Esophagus (tissue), 2 donors: ENCODE measurements at regions not wholly inside any gene's neighbourhood (a gene's known extent, or its start where the extent isn't known, plus 50 kb on each side); places are given as distances from the start of the nearest gene placed in this dataset.
"Not testable (repeated sequence)": the region's sequence is repeated elsewhere in the genome, so short reads cannot be mapped to it uniquely, and the experiment has no call there.

Experiments
- H3K27ac ChIP-seq, 2 donors: one replicate each; pipeline ENCODE4 v1.5.1; 2013; ENCODE audit warnings: low read depth in 2 of 2, mild to moderate bottlenecking in 2 of 2, inconsistent platforms in 1 of 2, low read length in 1 of 2, moderate library complexity in 1 of 2
- H3K27me3 ChIP-seq, 2 donors: one replicate each; pipeline ENCODE4 v1.6.1; 2013; ENCODE audit warnings: low read length in 2 of 2, control low read depth in 1 of 2, mild to moderate bottlenecking in 1 of 2; ENCODE audit not compliant: insufficient read depth in 2 of 2, control insufficient read depth in 1 of 2
- H3K36me3 ChIP-seq, 2 donors: one replicate each; pipeline ENCODE4 v1.6.1; 2013; ENCODE audit warnings: low read length in 1 of 2; ENCODE audit not compliant: control insufficient read depth in 2 of 2, insufficient read depth in 2 of 2
- H3K4me1 ChIP-seq, 2 donors: one replicate each; pipeline ENCODE4 v1.6.1; 2013; ENCODE audit warnings: low read length in 1 of 2; ENCODE audit not compliant: control insufficient read depth in 2 of 2, insufficient read depth in 2 of 2
- H3K4me3 ChIP-seq, 2 donors: one replicate each; pipeline ENCODE4 v1.5.1; 2013; ENCODE audit warnings: low read length in 2 of 2, mild to moderate bottlenecking in 2 of 2, low read depth in 1 of 2, moderate library complexity in 1 of 2
- H3K9me3 ChIP-seq, 2 donors: one replicate each; pipeline ENCODE4 v1.6.1; 2013; ENCODE audit warnings: mild to moderate bottlenecking in 2 of 2, low read depth in 1 of 2, low read length in 1 of 2, moderate library complexity in 1 of 2; ENCODE audit not compliant: control insufficient read depth in 2 of 2, insufficient read depth in 1 of 2
- WGBS, 2 donors: extraction: QIAGEN DNeasy Blood & Tissue Kit; methylation state at CpG; one replicate each; pipeline ENCODE4 v1.1.7; 2013; 5-methylcytosine and 5-hydroxymethylcytosine counted together
- donor health status: healthy with polysubstance abuse.
- donor health status: Bipolar disorder and iron deficiency.

DNA sequence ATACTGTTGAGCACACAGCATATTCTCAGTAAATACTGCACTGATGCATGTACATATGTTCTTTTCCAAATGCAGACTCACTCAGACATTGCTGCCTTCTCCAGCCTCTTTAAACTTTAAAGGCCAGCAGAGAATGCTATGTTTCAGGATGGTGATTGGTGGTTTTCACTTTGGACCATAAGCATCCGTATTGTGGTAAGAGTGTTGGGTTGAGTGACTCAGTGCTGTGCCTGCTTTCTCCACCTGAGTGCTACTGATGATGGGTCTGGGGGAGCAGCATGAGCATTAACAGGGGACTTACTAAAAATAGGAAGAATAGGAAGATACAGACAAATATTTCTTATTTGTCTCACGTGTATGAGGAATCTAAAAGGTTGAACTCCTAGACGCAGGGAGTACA is 56.3 kb upstream of the ZNF92 start:
- no peaks in the 10 kb centered on the region for H3K9me3 ChIP-seq
- H3K4me3 ChIP-seq: no peak overlapping the region
- H3K4me1 ChIP-seq: no peaks in the 10 kb centered on the region
- no peaks in the 10 kb centered on the region for H3K36me3 ChIP-seq
- 90 to 94% methylated on average over 3 of the region's 3 CpGs for WGBS, 2 donors
- no peaks in the 10 kb centered on the region for H3K27me3 ChIP-seq
- no peak overlapping the region for H3K27ac ChIP-seq

DNA sequence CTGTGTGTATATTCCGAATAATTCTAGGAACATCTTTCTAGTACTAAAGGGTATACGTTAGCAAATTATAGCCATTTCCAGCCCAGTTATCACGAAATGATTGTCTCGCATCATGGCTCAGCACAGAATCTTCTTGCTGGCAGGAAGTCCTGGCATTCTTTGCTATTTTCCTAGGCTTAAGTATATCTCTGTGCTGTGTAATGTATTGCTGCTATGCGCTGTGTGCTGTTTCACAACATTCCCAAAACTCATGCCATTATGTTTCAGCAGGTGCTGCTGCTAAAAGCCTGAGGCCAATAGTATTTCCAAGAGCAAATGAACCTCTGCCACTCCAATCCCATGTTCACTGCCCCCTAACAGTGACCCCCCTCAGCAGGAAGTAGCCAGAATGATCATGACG is 62.9 kb upstream of the ZNF92 start:
- H3K9me3 ChIP-seq: no peaks in the 10 kb centered on the region
- H3K36me3 ChIP-seq: no peaks in the 10 kb centered on the region
- 85 to 88% methylated on average over 6 of the region's 6 CpGs for WGBS, 2 donors
- no peak overlapping the region for H3K27ac ChIP-seq
- peaks cover 0 to 3% of the 10 kb centered on the region in 2 donors for H3K27me3 ChIP-seq
- H3K4me3 ChIP-seq: no peak overlapping the region
- no peaks in the 10 kb centered on the region for H3K4me1 ChIP-seq

DNA sequence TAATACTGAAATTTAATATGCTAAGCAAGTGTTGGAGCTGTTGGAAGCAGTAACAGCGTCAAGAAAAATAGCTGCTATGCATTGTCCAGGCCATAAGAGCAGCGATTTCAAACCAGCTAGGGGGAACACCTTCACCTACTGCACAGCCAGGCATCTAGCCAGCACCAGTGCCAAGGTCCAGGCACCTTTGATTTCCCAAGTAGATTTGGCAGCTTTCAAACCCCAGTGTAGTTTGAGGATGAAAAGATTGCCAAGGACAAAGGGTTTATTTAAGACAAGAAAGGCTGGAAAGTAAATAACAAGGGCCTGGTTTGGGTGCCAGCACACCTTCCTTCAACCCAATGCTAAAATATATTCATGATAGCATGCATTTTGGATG is 65.4 kb upstream of the ZNF92 start:
- Histone ChIP-seq H3K36me3 (no peaks in the 10 kb centered on the region), H3K27ac (no peak overlapping the region), H3K9me3 (no peaks in the 10 kb centered on the region), H3K4me1 (no peaks in the 10 kb centered on the region), H3K4me3 (no peak overlapping the region), H3K27me3 (peaks cover 0 to 3% of the 10 kb centered on the region in 2 donors)
- 67 to 71% methylated on average over 2 of the region's 2 CpGs for WGBS, 2 donors

DNA sequence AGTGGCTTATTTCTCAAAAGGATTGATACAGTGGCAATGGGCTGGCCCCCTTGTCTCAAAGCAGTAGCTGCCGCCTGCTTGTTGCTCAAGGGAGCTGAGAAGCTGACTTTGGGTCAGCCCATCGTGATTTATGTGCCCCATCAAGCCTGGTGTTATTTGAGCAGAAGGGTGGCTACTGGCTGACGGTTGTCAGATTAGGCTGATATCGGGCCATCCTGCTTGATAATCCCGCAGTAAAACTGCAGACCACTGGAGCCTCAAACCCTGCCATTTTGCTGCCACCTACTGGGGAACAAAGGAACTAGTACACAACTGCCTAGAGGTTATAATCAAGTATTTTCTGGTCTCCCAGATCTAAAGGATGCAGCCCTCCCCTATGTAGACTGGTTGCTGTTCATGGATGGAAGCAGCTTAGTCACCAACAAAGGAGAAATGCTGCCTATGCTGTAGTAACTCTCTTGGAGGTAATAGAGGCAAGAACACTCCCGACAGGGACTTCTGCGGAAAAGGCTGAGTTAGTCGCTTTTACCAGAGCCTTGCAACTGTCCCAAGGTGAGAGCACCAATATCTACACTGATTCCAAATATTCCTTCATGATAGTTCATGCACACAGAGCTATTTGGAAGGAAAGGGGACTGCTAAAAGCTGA is 65.9 kb upstream of the ZNF92 start:
- Histone ChIP-seq H3K27me3 (peaks cover 0 to 3% of the 10 kb centered on the region in 2 donors), H3K9me3 (no peaks in the 10 kb centered on the region), H3K4me3 (no peak overlapping the region), H3K27ac (no peak overlapping the region), H3K4me1 (no peaks in the 10 kb centered on the region), H3K36me3 (no peaks in the 10 kb centered on the region)
- 46 to 49% methylated on average over 8 of the region's 8 CpGs for WGBS, 2 donors

- Histone ChIP-seq H3K36me3 (no peaks in the 10 kb centered on the region), H3K27ac (no peak overlapping the region)
- 69 to 97% methylated on average over 1 of the region's 1 CpG for WGBS, 2 donors
Observed at GRCh38 chr7:65304175-65304574, 69.5 kb upstream of the ZNF92 start.

DNA sequence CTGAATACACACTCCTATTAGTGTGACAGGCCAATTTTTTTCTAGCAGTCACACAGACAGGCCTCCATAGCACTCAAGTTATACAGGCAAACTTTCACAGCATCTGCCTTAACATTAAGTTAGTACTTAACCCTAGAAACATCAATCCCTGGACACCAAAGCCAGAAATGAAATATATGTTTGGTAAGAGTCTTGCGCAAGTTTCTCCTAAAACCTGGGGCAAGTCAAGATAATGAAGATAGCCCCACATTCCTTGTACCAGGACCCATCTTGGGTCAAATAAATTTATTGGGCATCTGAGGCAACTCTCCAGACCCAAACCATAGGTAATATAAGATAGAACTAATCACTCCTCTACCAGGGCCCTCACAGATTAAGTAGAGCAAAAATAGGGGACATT is 70.8 kb upstream of the ZNF92 start:
- H3K36me3 ChIP-seq: no peaks in the 10 kb centered on the region
- no peak overlapping the region for H3K4me3 ChIP-seq
- no peak overlapping the region for H3K27ac ChIP-seq
- no peaks in the 10 kb centered on the region for H3K9me3 ChIP-seq
- H3K4me1 ChIP-seq: no peaks in the 10 kb centered on the region
- WGBS, 2 donors: 100% methylated on average over 1 of the region's 1 CpG
- peaks cover 2 to 3% of the 10 kb centered on the region in 2 donors for H3K27me3 ChIP-seq

More at GRCh38 chr7:65304175-65304574, 69.5 kb upstream of the ZNF92 start:
- no peaks in the 10 kb centered on the region for H3K9me3 ChIP-seq
- no peak overlapping the region for H3K4me3 ChIP-seq
- H3K27me3 ChIP-seq: peaks cover 2 to 3% of the 10 kb centered on the region in 2 donors
- no peaks in the 10 kb centered on the region for H3K4me1 ChIP-seq

- 39 to 57% methylated on average over 2 of the region's 2 CpGs for WGBS, 2 donors
- no peaks in the 10 kb centered on the region for H3K4me1 ChIP-seq
Observed at GRCh38 chr7:65301007-65301406, 72.6 kb upstream of the ZNF92 start.

DNA sequence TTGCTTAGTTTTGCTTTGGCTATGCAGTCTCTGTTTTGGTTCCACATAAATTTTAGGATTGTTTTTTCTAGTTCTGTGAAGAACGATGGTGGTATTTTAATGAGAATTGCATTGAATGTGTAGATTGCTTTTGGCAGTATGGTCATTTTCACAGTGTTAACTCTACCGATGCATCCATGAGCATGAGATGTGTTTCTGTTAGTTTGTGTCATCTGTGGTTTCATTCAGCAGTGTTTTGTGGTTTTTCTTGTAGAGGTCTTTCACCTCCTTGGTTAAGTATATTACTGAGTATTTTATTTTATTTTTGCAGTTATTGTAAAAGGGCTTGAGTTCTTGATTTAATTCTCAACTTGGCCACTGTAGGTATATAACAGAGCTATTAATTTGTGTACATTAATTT is 78.2 kb upstream of the ZNF92 start:
- no peak overlapping the region for H3K27ac ChIP-seq
- no peaks in the 10 kb centered on the region for H3K9me3 ChIP-seq
- no peaks in the 10 kb centered on the region for H3K27me3 ChIP-seq
- no peak overlapping the region for H3K4me3 ChIP-seq
- no peaks in the 10 kb centered on the region for H3K4me1 ChIP-seq
- no peaks in the 10 kb centered on the region for H3K36me3 ChIP-seq
- WGBS, 2 donors: 78 to 86% methylated on average over 2 of the region's 2 CpGs

More at GRCh38 chr7:65301007-65301406, 72.6 kb upstream of the ZNF92 start:
- no peak overlapping the region for H3K4me3 ChIP-seq
- H3K27ac ChIP-seq: no peak overlapping the region
- no peaks in the 10 kb centered on the region for H3K36me3 ChIP-seq
- H3K27me3 ChIP-seq: peaks cover 0 to 2% of the 10 kb centered on the region in 2 donors
- no peaks in the 10 kb centered on the region for H3K9me3 ChIP-seq

GRCh38 chr7:65290340-65290739 is 83.3 kb upstream of the ZNF92 start:
- not testable (repeated sequence) for H3K4me1 ChIP-seq, H3K27ac ChIP-seq, H3K4me3 ChIP-seq, H3K27me3 ChIP-seq, H3K9me3 ChIP-seq, H3K36me3 ChIP-seq
- 96 to 97% methylated on average over 9 of the region's 9 CpGs for WGBS, 2 donors

GRCh38 chr7:65287023-65287422 is 86.6 kb upstream of the ZNF92 start:
- Histone ChIP-seq H3K36me3 (no peaks in the 10 kb centered on the region), H3K4me1 (no peaks in the 10 kb centered on the region), H3K27me3 (no peaks in the 10 kb centered on the region), H3K4me3 (no peak overlapping the region), H3K9me3 (no peaks in the 10 kb centered on the region), H3K27ac (no peak overlapping the region)
- 83 to 88% methylated on average over 4 of the region's 4 CpGs for WGBS, 2 donors
